IPS DF 6.9 (cell line): ENCODE measurements at regions not wholly inside any gene's neighbourhood (a gene's known extent, or its start where the extent isn't known, plus 50 kb on each side); places are given as distances from the start of the nearest gene placed in this dataset.

Experiments used
- DNase-seq: peaks from one replicate; pipeline ENCODE4 v3.0.0-alpha.2; 2013; ENCODE audit warnings: low read depth, low spot score
- H3K27ac ChIP-seq: one replicate; pipeline ENCODE4 v1.5.1; 2013; ENCODE audit warnings: low read length, control low read depth
- H3K27me3 ChIP-seq: 2 replicates; pipeline ENCODE4 v1.6.1; 2013; ENCODE audit warnings: mild to moderate bottlenecking, low read length; ENCODE audit not compliant: control insufficient read depth, insufficient read depth
- H3K36me3 ChIP-seq: 2 replicates; pipeline ENCODE4 v1.6.1; 2013; ENCODE audit warnings: low read length; ENCODE audit not compliant: control insufficient read depth, insufficient read depth
- H3K4me1 ChIP-seq: 2 replicates; pipeline ENCODE4 v1.6.1; 2013; ENCODE audit warnings: low read length; ENCODE audit not compliant: control insufficient read depth, insufficient read depth
- H3K4me3 ChIP-seq: 2 replicates; pipeline ENCODE4 v1.5.1; 2013; ENCODE audit warnings: mild to moderate bottlenecking, low read length
- H3K9me3 ChIP-seq: 2 replicates; pipeline ENCODE4 v1.6.1; 2013; ENCODE audit warnings: low read length, inconsistent platforms; ENCODE audit not compliant: control insufficient read depth, insufficient read depth
- WGBS: extraction: QIAGEN DNeasy Blood & Tissue Kit; methylation state at CpG from one replicate; pipeline ENCODE4 v1.1.7; 2013; ENCODE audit warnings: mixed read lengths, missing lambda C conversion rate; ENCODE audit not compliant: insufficient read length, insufficient coverage; 5-methylcytosine and 5-hydroxymethylcytosine counted together

DNA sequence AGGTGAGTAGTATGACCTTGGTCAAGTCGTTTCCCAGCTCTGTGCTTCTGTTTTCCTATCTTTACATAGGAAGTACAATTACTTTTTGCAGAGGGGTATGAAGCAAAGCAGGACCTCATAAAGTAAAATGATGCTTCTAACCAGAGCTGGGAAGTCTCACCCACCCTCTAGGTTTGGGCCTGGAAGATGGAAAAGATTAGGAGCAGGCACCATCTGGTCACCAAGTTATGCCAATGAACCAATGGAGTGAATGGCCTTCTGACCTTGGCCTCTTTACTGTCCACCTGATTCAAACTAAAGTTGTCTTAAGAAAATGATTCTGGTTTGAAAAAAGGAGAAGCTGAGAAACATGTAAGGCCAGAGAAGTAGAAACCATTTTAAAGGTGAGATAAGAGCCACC lies 68.9 kb upstream of the CTNNBL1 start:
- H3K27me3 ChIP-seq: no peaks in the 10 kb centered on the region
- no peak for DNase-seq
- H3K27ac ChIP-seq: no peak overlapping the region
- no peaks in the 10 kb centered on the region for H3K4me1 ChIP-seq
- no peaks in the 10 kb centered on the region for H3K36me3 ChIP-seq
- WGBS: no CpG with 5 or more reads among the region's 1 CpG
- H3K4me3 ChIP-seq: no peak overlapping the region
- no peaks in the 10 kb centered on the region for H3K9me3 ChIP-seq

GRCh38 chr20:37622728-37623127 lies 71.1 kb upstream of the CTNNBL1 start:
- no peak overlapping the region for H3K4me3 ChIP-seq
- H3K27ac ChIP-seq: no peak overlapping the region
- H3K36me3 ChIP-seq: no peaks in the 10 kb centered on the region
- no peaks in the 10 kb centered on the region for H3K27me3 ChIP-seq
- no CpG with 5 or more reads among the region's 5 CpGs for WGBS
- no peak for DNase-seq
- no peaks in the 10 kb centered on the region for H3K4me1 ChIP-seq
- no peaks in the 10 kb centered on the region for H3K9me3 ChIP-seq

DNA sequence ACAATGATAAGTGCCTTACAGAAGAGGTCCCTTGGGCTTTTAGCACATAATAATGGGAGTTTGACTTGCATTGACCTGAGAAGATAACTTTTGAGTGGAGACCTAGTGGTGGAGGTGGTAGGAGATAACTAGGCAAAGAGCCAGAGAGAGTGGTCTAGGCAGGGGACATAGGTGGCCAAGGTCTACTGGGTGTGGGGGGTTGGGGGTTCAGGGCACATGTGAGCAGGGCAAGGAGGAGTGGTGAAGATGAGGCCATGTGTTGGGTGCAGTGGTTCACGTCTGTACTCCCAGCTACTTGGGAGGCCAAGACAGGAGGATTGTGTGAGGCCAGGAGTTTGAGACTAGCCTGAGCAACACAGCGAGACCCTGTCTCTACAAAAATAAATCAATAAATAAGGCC lies 74.3 kb upstream of the CTNNBL1 start:
- no peaks in the 10 kb centered on the region for H3K27me3 ChIP-seq
- DNase-seq: no peak
- no peak overlapping the region for H3K27ac ChIP-seq
- H3K4me1 ChIP-seq: no peaks in the 10 kb centered on the region
- WGBS: no CpG with 5 or more reads among the region's 2 CpGs
- H3K36me3 ChIP-seq: no peaks in the 10 kb centered on the region
- H3K4me3 ChIP-seq: no peak overlapping the region
- no peaks in the 10 kb centered on the region for H3K9me3 ChIP-seq

DNA sequence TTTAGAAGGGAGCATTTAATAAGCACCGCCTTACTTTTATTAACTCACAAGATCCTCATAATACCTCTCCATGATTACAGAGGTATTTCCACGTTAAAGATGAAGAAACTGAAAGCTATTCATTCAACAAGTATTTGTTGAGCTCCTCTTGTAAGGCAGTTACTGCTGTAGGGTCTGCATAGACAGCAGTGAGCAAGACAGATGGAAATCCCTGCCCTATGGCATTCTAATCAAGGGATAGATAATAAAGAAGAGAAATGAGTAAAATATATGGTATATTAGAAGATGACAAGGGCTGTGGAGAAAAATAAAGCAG lies 77.8 kb upstream of the CTNNBL1 start:
- Histone ChIP-seq H3K27me3 (no peaks in the 10 kb centered on the region), H3K4me3 (no peak overlapping the region), H3K9me3 (no peaks in the 10 kb centered on the region), H3K4me1 (no peaks in the 10 kb centered on the region), H3K27ac (no peak overlapping the region), H3K36me3 (no peaks in the 10 kb centered on the region)
- no CpG with 5 or more reads among the region's 2 CpGs for WGBS
- DNase-seq: no peak

DNA sequence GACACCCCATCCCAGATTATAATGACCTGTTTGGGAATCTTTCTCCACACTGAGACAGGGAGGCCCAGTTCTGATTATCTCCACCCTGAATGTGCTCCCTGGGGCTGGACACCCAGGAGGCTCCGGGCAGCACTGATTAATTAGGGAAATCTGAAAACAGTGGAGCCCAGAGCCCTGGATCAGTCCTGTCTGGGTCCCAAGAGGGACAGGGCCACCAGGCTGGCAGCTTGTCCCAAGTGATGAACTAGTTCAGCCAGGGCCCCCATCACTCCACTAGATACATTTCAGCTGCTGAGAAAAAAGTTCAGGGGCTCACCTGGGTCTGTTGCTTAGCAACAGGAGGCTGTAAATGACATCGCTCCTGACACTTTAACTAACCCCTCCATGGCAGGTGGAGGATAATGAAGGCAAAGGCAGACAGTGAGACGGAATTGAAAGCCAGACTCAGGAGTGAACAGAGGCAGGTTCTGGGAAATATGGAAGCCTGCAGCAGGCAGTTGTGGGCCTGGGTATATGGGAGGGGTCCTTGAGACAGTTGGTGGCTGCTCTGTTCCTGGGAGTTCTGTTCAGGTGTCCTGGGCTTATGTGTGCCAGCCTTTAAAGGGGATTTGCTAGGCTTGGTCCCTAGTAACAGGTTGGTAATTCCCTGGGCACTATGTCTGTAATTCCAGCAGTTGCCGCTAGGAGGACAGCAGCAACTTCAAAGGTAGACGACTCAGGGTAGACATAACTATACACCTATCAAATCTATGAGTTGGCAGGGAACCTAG lies 78.3 kb upstream of the CTNNBL1 start:
- Histone ChIP-seq H3K36me3 (no peaks in the 10 kb centered on the region), H3K4me1 (no peaks in the 10 kb centered on the region), H3K9me3 (no peaks in the 10 kb centered on the region), H3K4me3 (no peak overlapping the region), H3K27ac (no peak overlapping the region), H3K27me3 (no peaks in the 10 kb centered on the region)
- no CpG with 5 or more reads among the region's 5 CpGs for WGBS
- DNase-seq: peak; percentile 63

- Histone ChIP-seq H3K4me1 (no peaks in the 10 kb centered on the region), H3K27me3 (no peaks in the 10 kb centered on the region), H3K27ac (no peak overlapping the region), H3K4me3 (no peak overlapping the region), H3K36me3 (no peaks in the 10 kb centered on the region), H3K9me3 (no peaks in the 10 kb centered on the region)
- WGBS: no CpG with 5 or more reads among the region's 1 CpG
- no peak for DNase-seq
These were observed 82.0 kb upstream of the CTNNBL1 start for GRCh38 chr20:37611852-37612251.

DNA sequence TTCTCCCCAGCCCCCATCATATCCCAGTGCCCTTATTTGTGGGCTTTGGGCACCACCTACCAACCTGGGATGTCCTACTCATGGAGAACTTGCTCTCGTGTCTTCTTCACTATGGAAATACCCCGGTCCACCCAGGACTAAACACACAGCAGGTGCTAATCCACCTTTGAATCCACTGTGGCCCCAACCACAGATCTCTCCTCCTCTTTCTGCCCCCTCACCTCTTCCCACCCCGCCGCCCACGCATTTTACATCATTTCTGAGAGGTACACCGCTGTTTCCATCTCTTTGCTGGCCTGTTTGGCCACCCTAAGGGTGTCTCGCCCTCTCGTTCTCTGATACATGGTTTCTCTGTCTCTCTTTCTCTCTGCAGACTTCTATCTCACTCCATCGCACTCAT lies 82.5 kb upstream of the CTNNBL1 start:
- Histone ChIP-seq H3K36me3 (no peaks in the 10 kb centered on the region), H3K4me1 (no peaks in the 10 kb centered on the region), H3K27me3 (no peaks in the 10 kb centered on the region), H3K9me3 (no peaks in the 10 kb centered on the region), H3K27ac (no peak overlapping the region), H3K4me3 (no peak overlapping the region)
- WGBS: no CpG with 5 or more reads among the region's 9 CpGs
- DNase-seq: no peak

DNA sequence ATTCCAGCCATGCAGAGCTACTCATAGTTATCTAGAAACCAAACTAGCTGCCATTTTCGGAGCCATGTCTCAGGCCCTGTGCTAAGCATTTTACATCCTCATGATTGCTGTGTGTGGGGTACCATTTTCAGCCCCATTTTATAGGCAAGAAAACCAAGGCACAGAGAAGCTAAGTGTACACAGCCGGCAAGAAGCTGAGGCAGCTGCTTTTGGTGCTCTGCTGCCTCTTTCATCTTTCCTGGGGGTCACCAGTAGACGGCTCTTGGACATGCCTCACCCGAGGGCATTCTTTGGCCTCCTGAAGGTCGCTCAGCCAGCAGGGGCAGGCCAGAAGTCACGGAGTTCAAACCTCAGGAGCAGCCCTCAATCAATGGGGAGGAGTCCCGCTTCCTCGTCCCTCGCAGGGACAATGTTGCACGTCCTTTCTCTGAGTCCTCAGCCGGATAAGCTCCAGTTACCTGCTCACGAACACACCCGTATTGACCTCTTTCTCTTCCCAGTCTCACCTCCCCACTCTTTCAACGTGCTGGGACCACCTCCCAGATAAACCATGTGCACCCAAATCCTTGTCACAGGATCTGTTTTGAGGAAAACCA lies 82.6 kb upstream of the BLCAP start:
- no peaks in the 10 kb centered on the region for H3K27me3 ChIP-seq
- H3K27ac ChIP-seq: no peak overlapping the region
- no peak for DNase-seq
- H3K4me3 ChIP-seq: no peak overlapping the region
- no peaks in the 10 kb centered on the region for H3K4me1 ChIP-seq
- no peaks in the 10 kb centered on the region for H3K36me3 ChIP-seq
- H3K9me3 ChIP-seq: no peaks in the 10 kb centered on the region
- no CpG with 5 or more reads among the region's 14 CpGs for WGBS

DNA sequence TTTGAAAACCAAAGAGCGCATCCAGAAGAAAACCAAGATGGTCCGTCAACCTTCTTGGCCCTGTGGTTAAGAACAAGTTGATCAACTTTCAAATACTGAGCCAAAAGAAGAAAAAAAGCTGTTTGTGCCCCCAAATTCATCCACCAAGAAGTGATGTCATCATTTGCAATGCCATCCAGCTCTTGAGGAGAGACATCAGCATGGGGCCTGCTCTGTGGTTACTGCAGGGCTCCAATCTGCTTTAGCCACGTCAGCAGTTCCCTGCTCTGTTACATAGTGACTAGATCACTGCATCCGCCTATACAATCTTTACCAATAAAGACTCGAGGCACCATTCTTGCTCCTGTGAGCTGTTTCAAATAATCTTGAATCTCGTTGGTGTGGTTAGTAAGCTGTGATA lies 75.0 kb upstream of the BLCAP start:
- no CpG with 5 or more reads among the region's 6 CpGs for WGBS
- Histone ChIP-seq H3K27me3 (no peaks in the 10 kb centered on the region), H3K4me1 (no peaks in the 10 kb centered on the region)

DNA sequence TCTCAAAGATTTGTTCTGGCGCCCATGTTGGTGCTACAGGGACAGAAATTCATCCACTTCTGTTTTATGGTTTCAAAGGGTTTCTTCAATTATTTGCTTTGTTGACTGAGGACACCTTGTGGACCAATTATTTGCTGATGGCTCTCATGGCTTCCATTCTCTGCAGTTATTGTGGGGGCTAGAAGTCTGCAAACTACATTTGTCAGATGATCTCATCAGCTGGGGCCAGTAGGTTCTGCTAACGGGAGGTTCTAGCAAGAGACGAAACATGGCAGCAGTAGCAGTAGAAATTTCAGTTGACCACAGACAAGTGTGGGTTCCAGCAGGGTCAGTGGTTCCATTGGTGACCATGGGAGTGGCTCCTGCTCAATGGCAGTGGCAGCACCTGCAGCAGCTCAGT lies 72.8 kb upstream of the BLCAP start:
- Histone ChIP-seq H3K27me3 (no peaks in the 10 kb centered on the region), H3K36me3 (no peaks in the 10 kb centered on the region)

More for the DNA sequence above, 75.0 kb upstream of the BLCAP start:
- Histone ChIP-seq H3K36me3 (no peaks in the 10 kb centered on the region), H3K9me3 (no peaks in the 10 kb centered on the region), H3K4me3 (no peak overlapping the region), H3K27ac (no peak overlapping the region)
- DNase-seq: no peak

More for the DNA sequence above, 72.8 kb upstream of the BLCAP start:
- Histone ChIP-seq H3K27ac (no peak overlapping the region), H3K9me3 (no peaks in the 10 kb centered on the region), H3K4me1 (peaks cover 1% of the 10 kb centered on the region; the same call in 1 of the 2 replicates), H3K4me3 (no peak overlapping the region)
- DNase-seq: no peak
- WGBS: no CpG with 5 or more reads among the region's 3 CpGs
